ENCODE measurements at regions not wholly inside any gene's neighbourhood (a gene's known extent, or its start where the extent isn't known, plus 50 kb on each side); places are given as distances from the start of the nearest gene placed in this dataset.

DNA sequence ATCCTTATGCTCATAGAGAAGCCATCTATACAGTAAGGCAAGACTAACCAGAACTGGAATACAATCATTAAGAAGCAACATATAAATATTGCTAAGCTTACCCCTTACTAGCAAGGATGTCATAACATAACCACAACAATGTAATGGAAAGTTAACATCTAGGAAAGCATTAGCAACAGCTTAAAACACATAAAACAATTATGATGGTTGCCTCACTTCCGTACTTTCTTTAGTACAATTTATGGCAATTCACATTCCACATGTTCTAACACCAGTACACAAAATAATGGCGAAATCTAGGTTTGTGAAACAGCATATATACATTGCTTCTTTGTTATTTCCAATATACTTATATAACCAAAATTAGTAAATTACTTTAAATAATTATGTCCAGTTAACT is 195.0 kb downstream of the AHR start:
- Mint-ChIP-seq H3K4me1 (ENCODE audit: low read depth) (peaks cover 5% of the 10 kb centered on the region), H3K9me3 (no peaks in the 10 kb centered on the region), H3K4me3 (ENCODE audit: low read depth) (no peak overlapping the region), H3K36me3 (ENCODE audit: low read depth) (no peaks in the 10 kb centered on the region), H3K27me3 (ENCODE audit: low read depth) (peaks cover 4% of the 10 kb centered on the region), H3K27ac (no peak overlapping the region)
- DNase-seq (ENCODE audit: low spot score): no peak
- intact Hi-C loops (cut with micrococcal nuclease): no loop called here

DNA sequence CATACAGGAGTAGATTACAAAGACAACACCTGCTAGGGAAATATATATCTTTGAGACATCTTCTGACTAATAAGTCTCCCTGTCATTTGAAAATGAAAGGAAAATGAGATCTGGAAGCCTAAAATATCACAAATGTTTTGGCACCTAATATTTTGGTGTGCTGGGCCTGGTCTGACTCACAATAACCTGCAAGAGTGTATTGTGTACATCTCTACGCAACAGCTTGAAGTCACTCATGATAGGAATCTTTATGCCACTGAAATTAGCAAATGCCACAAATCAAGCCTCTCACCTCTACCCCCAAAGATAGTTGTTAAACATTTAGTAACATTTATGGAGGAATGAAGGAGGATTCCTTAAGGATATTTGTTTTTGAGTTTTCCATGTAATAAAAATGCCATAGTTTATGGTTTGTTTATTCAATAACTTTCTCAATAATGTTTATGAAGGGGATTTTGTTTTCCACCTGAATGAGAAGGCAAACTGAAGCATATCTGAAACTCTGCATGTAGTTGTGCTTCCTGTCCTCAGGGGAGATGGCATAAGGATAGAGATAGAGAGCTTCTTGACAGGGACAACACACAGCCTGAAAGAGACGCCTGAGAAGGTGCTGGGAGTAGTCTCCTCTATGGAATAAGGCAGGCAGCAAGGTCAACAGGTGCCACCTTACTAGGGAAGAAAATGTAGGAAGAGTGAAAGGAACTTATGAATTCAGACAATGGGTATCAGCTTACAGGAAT is 197.4 kb downstream of the AHR start:
- intact Hi-C loops (cut with micrococcal nuclease): no loop called here
- DNase-seq (ENCODE audit: low spot score): no peak
- Mint-ChIP-seq H3K27me3 (ENCODE audit: low read depth) (peaks cover 7% of the 10 kb centered on the region), H3K4me1 (ENCODE audit: low read depth) (peaks cover 5% of the 10 kb centered on the region), H3K36me3 (ENCODE audit: low read depth) (no peaks in the 10 kb centered on the region), H3K27ac (no peak overlapping the region), H3K4me3 (ENCODE audit: low read depth) (no peak overlapping the region), H3K9me3 (no peaks in the 10 kb centered on the region)

DNA sequence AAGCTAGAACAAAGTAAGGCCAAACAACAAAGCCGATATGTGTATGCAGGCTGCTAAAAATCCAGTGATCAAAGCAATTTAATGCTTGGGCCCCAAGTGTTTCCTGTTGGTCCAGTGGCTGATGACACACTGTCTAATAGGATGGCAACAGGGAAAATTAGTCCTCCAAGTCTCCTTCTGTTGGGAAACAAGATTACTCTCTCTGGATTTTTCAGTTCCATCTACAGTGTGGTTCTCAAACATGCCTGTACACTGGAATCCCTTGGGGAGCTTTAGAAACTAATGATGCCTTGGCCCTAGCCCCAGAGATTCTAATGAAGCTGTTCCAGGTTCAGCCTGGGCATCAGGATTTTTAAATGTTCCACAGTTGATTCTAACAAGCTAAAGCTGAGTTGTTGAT is 198.7 kb downstream of the AHR start:
- Mint-ChIP-seq H3K27ac (no peak overlapping the region), H3K27me3 (ENCODE audit: low read depth) (peaks cover 9% of the 10 kb centered on the region), H3K9me3 (no peaks in the 10 kb centered on the region), H3K4me1 (ENCODE audit: low read depth) (peaks cover 5% of the 10 kb centered on the region), H3K36me3 (ENCODE audit: low read depth) (no peaks in the 10 kb centered on the region), H3K4me3 (ENCODE audit: low read depth) (no peak overlapping the region)
- DNase-seq (ENCODE audit: low spot score): no peak
- intact Hi-C loops (cut with micrococcal nuclease): no loop called here

DNA sequence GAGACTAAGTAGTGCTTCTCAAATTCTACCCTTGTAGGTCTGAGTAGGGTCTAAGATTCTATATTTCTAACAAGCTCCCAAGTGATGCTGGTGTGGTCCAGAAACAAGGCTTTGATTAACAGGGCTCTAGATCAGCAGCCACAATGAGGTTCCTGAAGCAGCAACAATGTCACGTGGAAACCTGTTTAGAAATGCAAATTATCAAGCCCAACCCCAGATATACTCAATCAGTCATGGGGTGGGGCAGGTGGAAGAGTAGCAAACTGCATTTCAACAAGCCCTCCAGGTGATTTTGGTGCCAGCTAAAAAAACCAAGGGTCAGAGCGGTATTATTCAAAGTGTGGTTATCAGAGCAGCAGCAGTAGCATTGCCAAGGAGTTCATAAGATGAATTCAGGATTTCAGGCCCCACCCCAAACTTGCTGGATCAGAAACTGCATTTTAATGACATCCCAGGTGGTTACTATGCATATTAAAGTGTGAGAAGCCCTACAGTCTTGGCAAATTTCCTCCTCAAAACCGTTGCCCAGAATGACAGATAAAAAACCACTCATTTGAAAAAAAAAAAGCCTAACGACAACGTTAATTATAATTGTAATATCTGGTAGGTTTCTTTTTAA is 199.2 kb downstream of the AHR start:
- Mint-ChIP-seq H3K36me3 (ENCODE audit: low read depth) (no peaks in the 10 kb centered on the region), H3K27ac (no peak overlapping the region), H3K4me1 (ENCODE audit: low read depth) (peaks cover 3% of the 10 kb centered on the region), H3K9me3 (no peaks in the 10 kb centered on the region), H3K27me3 (ENCODE audit: low read depth) (peaks cover 9% of the 10 kb centered on the region), H3K4me3 (ENCODE audit: low read depth) (no peak overlapping the region)
- no peak for DNase-seq (ENCODE audit: low spot score)
- intact Hi-C loops (cut with micrococcal nuclease): no loop called here

DNA sequence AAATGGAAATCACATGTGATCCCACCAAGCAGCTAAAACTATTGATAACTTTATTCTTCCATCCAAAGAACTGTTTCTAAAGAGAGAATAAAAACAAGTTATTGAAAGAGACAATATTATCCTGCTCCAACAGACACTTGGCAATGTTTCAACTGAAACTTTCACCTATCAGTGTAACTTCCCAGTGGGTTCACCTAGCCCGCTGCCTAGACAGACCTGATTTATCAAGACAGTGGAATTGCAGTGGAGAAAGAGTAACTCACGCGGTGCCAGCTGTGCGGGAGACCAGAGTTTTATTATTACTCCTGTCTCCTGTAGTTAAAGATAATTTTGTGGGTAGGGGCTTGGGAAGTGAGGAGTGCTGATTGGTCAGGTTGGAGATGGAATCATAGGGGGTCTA is 199.8 kb downstream of the AHR start:
- intact Hi-C loops (cut with micrococcal nuclease): no loop called here
- Mint-ChIP-seq H3K27me3 (ENCODE audit: low read depth) (peaks cover 9% of the 10 kb centered on the region), H3K27ac (no peak overlapping the region), H3K36me3 (ENCODE audit: low read depth) (no peaks in the 10 kb centered on the region), H3K4me1 (ENCODE audit: low read depth) (peaks cover 3% of the 10 kb centered on the region), H3K9me3 (no peaks in the 10 kb centered on the region), H3K4me3 (ENCODE audit: low read depth) (no peak overlapping the region)
- DNase-seq (ENCODE audit: low spot score): no peak

DNA sequence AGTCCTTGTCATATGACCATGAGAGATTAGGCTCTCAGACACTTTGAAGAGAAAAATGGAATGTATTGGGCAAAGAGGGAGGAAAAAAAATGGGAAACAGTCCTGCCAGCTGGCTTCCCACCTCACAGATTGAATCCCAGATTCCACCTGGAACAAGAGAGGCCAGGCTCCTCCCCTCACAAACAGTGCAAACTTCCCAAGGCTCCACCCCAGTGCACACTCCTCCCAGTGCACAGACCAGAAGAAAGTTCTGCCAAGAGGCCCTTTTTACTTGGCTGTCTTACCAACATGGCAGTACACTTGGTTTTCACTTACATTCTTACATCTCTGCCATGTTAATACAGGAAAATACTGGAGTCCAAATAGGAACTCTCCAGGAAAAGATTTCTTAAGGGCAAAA is 202.3 kb downstream of the AHR start:
- Mint-ChIP-seq H3K36me3 (ENCODE audit: low read depth) (no peaks in the 10 kb centered on the region), H3K4me3 (ENCODE audit: low read depth) (no peak overlapping the region), H3K4me1 (ENCODE audit: low read depth) (no peaks in the 10 kb centered on the region), H3K27me3 (ENCODE audit: low read depth) (peaks cover 9% of the 10 kb centered on the region), H3K27ac (no peak overlapping the region), H3K9me3 (no peaks in the 10 kb centered on the region)
- DNase-seq (ENCODE audit: low spot score): no peak
- intact Hi-C loops (cut with micrococcal nuclease): no loop called here

DNA sequence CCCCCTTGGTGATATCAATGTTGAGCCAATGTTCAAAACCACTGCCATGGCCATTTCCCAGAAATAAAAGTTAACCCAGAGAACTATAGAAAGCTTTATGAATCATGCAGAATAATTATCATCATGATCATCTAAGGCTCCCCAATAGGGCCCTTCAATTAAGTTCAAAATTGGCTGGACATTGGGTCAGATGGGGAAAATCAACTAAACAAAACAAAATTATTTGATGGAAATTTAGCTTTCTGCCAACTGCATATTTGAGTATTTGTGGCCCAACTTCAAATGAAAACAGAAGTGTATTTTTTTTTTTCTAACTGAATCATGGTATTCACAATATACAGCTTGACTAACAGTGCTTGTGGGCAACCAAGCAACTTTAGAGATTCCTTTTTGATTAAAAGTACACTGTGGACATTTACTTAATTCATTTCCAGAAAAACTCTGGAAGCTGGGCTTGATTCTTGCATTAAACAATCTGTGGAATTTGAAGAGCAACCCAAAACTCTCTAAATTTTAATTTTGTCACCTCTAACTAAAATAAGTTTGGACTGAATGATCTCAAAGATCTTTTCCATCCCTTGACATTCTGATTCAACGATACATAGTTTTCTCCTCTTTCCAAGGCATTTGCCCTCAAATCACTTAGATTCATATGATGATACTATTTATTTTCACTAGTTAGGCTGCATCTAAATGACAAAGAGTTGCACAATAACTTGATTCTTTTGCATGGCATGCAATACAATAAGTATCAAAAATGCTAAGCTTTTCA is 203.2 kb downstream of the AHR start:
- intact Hi-C loops (cut with micrococcal nuclease): no loop called here
- H3K4me1 Mint-ChIP-seq (ENCODE audit: low read depth): no peaks in the 10 kb centered on the region
- H3K36me3 Mint-ChIP-seq (ENCODE audit: low read depth): no peaks in the 10 kb centered on the region

DNA sequence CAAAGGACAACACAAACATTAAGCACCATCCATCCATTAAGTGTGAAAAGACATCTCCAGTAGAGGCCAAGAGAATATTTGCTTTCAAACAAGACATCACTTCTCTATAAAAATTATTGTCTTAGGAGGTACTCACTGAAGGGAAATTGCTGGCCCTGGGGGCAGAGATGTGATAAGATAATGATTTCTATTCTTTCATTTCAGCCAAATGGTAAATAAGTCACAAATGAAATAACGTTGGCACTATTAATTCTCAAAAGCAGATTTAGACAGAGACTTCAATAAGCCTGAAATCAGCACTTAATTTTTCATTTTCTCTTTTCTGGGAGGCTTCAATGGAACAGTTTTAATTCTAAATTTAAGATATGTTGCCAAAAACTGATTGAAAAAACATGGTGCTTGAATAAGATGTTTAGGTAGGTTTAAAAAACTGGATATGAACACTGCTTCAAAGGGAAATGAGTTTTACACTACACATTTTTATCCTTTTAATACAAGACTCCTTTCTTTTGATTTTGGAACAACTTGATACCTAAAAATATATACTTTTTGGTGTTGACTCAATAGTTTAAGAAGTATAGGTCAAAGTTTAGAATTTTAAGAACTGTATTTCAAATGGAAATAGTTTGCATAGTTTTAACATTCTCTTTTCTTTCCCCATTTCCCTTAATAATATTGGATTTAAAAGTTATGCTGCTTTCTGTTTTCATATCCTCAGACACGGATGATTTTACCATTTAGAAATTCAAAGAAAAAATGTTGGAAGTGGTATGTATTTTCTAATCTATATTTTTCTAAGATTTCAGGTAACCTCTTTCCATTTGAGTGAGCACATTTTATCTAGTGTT is 204.0 kb downstream of the AHR start:
- DNase-seq (ENCODE audit: low spot score): no peak
- H3K27ac Mint-ChIP-seq: no peak overlapping the region
- H3K27me3 Mint-ChIP-seq (ENCODE audit: low read depth): peaks cover 9% of the 10 kb centered on the region
- no peaks in the 10 kb centered on the region for H3K4me1 Mint-ChIP-seq (ENCODE audit: low read depth)
- H3K36me3 Mint-ChIP-seq (ENCODE audit: low read depth): no peaks in the 10 kb centered on the region
- intact Hi-C loops (cut with micrococcal nuclease): no loop called here
- no peak overlapping the region for H3K4me3 Mint-ChIP-seq (ENCODE audit: low read depth)
- no peaks in the 10 kb centered on the region for H3K9me3 Mint-ChIP-seq

More for the DNA sequence above, 203.2 kb downstream of the AHR start:
- no peak overlapping the region for H3K27ac Mint-ChIP-seq
- DNase-seq (ENCODE audit: low spot score): no peak
- H3K4me3 Mint-ChIP-seq (ENCODE audit: low read depth): no peak overlapping the region
- no peaks in the 10 kb centered on the region for H3K9me3 Mint-ChIP-seq
- H3K27me3 Mint-ChIP-seq (ENCODE audit: low read depth): peaks cover 9% of the 10 kb centered on the region

DNA sequence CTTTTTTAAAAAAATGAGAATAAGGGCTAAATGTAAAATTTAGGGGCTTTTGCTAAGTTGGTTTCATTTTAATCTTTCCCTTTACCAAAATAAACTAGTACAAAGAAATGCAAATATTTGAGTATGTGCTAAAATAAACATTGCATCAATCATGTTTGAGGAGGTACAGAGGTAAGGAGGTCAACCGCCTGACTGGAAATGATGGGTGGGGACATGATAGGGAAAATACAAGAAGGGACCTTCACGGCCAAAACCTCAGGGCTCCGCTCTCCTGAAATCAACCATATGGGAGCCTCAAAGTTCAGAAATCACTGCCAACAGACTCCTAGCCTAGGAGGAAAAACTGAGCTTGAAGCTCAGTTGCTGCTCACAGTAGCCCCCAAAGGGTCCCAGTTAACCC is 207.6 kb downstream of the AHR start:
- H3K4me1 Mint-ChIP-seq (ENCODE audit: low read depth): no peaks in the 10 kb centered on the region
- H3K27me3 Mint-ChIP-seq (ENCODE audit: low read depth): peaks cover 3% of the 10 kb centered on the region
- no peaks in the 10 kb centered on the region for H3K9me3 Mint-ChIP-seq
- DNase-seq (ENCODE audit: low spot score): no peak
- intact Hi-C loops (cut with micrococcal nuclease): no loop called here
- no peaks in the 10 kb centered on the region for H3K36me3 Mint-ChIP-seq (ENCODE audit: low read depth)
- H3K4me3 Mint-ChIP-seq (ENCODE audit: low read depth): no peak overlapping the region
- H3K27ac Mint-ChIP-seq: no peak overlapping the region

DNA sequence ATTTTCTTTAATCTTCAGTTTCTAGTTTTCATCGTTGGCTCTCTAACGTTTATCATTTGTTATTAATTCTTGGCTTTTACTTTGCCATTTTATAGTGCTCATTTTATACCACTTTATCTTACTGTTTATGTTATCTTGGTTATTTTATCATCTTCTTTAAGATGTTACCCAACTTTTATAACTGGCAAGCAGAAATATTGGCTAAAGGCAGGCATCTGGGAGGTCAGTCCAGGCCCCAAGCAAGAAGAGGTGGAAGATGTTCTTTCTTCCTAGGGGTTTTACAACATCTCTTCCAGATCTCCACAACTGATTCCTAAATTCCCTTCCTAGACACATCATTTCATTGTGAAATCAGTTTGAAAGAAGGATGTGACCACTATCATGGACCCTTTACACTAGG is 208.1 kb downstream of the AHR start:
- H3K9me3 Mint-ChIP-seq: no peaks in the 10 kb centered on the region
- H3K36me3 Mint-ChIP-seq (ENCODE audit: low read depth): no peaks in the 10 kb centered on the region
- no peak overlapping the region for H3K4me3 Mint-ChIP-seq (ENCODE audit: low read depth)
- H3K4me1 Mint-ChIP-seq (ENCODE audit: low read depth): no peaks in the 10 kb centered on the region
- DNase-seq (ENCODE audit: low spot score): no peak
- no peak overlapping the region for H3K27ac Mint-ChIP-seq
- H3K27me3 Mint-ChIP-seq (ENCODE audit: low read depth): peaks cover 4% of the 10 kb centered on the region
- intact Hi-C loops (cut with micrococcal nuclease): no loop called here

DNA sequence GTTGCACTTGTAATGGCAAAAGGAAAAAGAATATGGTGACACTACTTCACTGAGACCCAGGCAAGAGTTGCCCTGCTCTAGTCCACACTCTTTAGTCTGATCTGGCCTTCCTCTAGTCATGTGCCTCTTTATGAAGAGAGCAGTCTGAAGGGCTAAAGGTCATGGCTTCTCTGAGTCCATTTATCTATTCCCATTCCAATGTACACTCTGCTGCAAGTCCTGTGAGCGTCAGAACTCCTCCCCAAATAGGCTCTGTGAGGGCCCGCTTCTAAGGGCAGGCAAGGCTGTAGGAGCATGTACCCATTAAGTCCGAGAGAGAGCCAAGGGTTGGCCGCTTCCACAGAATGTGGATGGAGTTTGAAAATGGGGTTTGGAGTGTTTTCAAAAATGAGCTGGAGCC is 209.3 kb downstream of the AHR start:
- H3K9me3 Mint-ChIP-seq: no peaks in the 10 kb centered on the region
- intact Hi-C loops (cut with micrococcal nuclease): no loop called here
- no peak for DNase-seq (ENCODE audit: low spot score)
- H3K27me3 Mint-ChIP-seq (ENCODE audit: low read depth): peaks cover 1% of the 10 kb centered on the region
- no peak overlapping the region for H3K4me3 Mint-ChIP-seq (ENCODE audit: low read depth)
- no peaks in the 10 kb centered on the region for H3K4me1 Mint-ChIP-seq (ENCODE audit: low read depth)
- no peaks in the 10 kb centered on the region for H3K36me3 Mint-ChIP-seq (ENCODE audit: low read depth)
- H3K27ac Mint-ChIP-seq: no peak overlapping the region

DNA sequence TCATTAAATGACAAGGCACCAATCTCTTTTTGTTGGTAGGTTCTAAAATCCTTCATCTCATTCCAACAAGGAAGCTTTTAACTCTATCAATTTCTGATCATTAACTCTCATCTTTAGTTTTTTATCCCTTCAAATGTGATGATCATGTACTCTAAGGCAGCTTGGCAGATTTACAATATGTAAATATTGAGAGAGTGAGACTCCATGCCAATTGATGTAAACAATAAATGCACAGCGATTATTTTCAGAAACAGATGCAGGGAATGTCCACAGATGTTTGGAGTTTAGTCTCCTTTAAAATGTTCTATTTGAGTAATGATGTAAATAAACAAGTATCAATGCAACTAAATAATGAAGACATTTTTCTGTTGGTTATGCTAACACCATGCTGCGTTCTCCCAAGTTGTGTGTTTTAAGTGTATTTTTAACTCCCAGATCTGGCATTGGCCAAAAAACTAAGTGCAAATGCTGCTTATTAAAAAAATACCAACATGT is 213.8 kb downstream of the AHR start:
- H3K9me3 Mint-ChIP-seq: no peaks in the 10 kb centered on the region
- H3K4me1 Mint-ChIP-seq (ENCODE audit: low read depth): no peaks in the 10 kb centered on the region
- no peak for DNase-seq (ENCODE audit: low spot score)
- H3K27ac Mint-ChIP-seq: no peak overlapping the region
- peaks cover 6% of the 10 kb centered on the region for H3K27me3 Mint-ChIP-seq (ENCODE audit: low read depth)
- no peak overlapping the region for H3K4me3 Mint-ChIP-seq (ENCODE audit: low read depth)
- no peaks in the 10 kb centered on the region for H3K36me3 Mint-ChIP-seq (ENCODE audit: low read depth)
- intact Hi-C loops (cut with micrococcal nuclease): no loop called here
